ENCODE measurements at regions not wholly inside any gene's neighbourhood (a gene's known extent, or its start where the extent isn't known, plus 50 kb on each side); places are given as distances from the start of the nearest gene placed in this dataset.
"Not testable (repeated sequence)": the region's sequence is repeated elsewhere in the genome, so short reads cannot be mapped to it uniquely, and the experiment has no call there.

DNA sequence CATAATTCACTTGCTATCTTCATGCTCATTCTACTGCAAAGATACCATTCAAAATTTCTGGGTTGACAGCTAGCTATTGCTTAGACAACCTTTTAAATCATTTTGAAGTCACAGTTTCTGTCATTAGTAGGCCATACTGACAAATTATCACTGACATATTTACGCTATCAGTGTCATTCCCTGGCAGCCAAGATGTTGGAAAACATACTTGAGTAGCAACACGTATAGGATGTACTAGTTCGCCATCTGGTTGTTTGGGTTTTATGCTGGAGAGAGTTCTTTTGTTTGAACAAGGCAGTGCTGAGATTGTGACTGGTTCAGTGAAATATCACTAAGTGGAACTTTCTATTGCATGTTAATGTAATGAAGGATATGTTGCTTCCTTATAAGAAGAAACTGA lies 621.9 kb downstream of the DTWD2 start:
- DNase-seq, result no peak

DNA sequence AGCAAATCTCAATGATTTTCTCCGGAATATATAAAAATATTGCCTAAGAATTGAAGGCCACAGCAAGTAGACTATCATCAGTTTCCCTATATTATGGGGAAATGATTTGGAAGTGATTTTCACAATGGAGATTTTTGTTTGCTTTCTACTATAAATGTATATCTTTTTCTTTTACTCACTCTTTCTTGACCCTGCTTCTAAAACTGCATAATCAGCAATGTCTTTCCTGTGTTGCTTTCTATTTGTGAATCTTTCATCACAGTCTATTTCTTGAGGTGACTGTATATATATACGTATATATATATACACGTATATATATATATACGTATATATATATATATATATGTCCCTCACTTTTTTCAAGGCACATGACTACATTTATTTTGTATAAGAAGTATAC lies 622.6 kb downstream of the DTWD2 start:
- DNase-seq, result no peak

DNA sequence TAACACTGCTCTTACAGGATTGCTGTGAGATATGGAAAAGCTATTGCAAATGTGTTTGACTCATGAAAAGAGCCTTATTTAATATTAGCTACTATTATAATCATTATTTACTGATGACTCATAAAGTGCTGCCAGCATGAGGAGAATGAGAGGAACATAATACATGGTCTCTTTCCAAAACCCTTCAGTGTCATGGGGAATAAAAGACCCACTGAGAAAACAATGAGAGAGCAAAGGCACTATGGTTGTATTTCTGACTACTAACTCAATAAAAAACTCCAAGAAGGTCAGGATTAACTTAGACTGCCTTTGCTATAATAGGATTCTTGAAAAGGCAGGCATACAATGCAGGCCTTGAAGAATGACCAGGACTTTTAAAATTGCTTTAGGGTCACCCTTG lies 633.5 kb downstream of the DTWD2 start:
- DNase-seq, result no peak

DNA sequence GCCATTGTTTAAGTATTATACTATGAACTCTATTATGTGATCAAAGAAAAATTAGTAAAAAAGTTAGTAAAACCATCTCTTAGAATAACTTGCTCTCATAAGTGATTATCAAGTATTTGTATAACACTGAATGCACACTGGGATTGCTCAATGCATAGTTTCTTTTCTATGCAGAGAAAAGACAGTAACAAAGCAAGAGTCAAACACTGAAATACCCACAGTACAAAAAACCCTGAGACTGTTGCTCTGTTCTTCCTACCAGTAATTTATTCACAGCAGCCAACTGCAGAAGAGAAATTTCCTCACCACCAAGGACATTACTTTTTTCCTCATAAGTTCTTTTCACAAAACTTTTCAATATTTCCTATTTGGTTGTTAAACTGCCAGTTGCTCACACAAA lies 634.4 kb downstream of the DTWD2 start:
- no peak for DNase-seq

DNA sequence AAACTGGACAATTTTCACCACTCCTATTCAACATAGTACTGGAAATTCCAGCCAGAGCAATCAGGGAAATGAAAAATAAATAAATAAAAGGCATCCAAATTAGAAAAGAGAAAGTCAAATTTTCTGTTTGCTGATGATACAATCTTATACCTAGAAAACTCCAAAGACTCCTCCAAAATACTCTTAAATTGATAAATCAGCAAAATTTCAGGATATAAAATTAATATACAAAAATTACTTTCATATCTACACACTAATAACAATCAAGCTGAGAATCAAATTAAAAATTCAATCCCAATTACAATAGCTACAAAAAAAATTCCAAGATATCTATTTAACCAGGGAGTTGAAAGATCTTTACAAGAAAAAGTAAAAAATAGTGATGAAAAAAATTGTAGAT lies 651.9 kb downstream of the DTWD2 start:
- DNase-seq, result no peak

DNA sequence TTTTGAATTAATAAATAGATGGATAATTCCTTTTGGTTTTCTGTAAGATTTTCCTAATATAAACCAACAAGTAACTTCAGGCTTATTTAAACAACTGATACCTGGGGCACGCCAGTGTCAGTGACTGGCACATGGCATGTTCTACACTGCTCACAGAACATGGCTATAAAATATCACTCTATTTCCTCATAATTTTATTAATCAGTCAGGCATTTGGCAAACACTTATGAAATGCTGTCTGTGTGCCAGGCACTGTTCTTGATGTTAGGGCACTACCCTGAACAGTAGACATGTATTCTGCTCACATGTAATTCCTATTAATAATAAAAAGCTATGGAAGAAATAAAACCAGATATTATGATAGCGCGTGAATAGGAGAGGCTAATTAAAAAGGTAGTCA lies 661.0 kb downstream of the DTWD2 start:
- DNase-seq, result no peak

DNA sequence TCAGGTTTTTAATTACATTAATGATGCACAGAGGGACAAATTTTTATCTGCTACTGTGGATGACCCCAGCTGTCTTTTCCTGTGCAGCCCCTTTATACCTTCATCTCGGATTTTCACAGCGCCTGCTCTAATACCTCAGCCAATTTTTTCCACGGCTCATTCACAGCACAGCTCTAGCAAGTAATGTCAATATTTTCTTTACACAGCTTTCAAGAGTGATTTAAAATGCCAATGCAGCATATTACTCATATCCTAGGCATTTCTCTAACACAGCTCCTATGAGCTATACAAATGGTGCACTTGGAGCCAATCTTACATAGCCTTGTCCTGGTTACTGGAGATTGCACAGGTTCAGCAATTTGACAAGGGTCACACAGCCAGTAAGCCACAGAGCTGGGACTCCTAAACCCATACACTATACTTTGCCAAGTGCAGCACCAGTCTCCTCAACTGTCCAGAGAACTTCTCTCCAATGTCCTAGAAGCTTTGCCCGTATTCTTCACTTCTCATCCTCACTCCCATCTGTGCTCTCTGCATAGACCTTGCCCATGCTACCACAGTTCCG lies 661.8 kb downstream of the DTWD2 start:
- DNase-seq, result no peak

DNA sequence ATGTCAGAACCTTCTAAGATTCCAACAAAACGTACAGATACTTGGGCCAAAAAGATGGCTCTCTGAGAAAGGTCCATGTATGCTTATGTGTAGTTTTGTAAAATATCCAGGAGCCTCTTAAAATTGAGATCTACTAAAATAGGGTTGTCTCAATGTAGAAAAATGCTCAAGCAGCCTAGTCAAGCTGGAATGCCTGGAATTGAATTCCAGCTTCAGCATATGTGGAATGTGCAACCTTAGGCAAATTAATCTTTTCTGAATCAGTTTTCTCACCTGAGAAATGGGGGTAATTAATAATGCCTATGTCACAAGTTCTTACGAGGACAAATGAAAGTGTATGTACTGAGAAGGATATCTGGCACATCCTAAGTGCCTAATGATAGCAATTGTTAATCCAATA lies 662.4 kb downstream of the DTWD2 start:
- DNase-seq, result no peak

DNA sequence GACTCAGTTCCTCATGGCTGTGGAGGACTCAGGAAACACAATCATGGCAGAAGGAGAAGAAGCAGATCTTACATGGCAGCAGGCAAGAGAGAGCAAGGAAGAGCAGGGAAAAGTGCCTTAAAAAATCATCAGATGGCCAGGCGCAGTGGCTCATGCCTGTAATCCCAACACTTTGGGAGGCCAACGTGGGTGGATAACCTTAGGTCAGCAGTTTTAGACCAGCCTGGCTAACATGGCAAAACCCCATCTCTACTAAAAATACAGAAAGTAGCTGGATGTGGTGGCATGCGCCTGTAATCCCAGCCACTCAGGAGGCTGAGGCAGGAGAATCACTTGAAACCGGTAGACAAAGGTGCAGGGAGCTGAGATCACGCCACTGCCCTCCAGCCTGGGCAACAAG lies 664.6 kb downstream of the DTWD2 start:
- not testable (repeated sequence) for DNase-seq

DNA sequence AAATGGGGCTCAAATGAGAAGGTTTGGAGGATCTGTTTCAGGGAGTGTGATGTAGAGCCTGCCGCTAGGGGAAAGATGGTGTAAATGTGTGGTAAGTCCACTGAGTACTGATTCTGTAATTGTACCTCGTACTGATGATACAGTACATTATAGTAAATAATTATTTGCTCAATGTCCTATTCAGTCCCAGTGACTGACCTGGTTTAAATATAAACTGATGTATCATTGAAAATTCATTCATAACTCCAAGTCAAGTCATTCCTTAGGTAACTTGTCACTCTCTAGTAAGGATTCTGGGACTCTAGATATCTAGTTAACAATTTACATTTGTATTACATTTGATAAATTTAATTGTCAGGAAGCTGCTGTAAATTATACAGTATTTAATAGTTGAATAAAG lies 667.3 kb downstream of the DTWD2 start:
- no peak for DNase-seq

DNA sequence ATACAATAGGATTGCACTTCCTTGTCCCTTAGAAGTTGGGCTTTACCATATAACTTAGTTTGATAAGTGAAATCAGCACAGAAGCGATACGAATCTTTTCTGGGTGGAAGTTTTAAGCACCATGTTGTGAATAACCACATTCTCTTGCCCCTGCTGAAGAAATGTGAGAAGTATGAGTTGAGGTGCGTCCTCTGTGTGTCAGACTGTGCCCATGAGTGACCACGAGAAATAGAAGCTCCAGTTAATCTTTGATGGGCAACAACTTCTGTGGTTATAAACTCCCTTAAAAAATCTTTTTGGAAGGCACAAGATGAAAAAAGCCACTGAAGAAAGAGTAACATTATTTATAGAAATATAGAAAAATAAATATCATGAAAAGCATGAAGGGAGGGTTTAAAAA lies 668.2 kb downstream of the DTWD2 start:
- no peak for DNase-seq

DNA sequence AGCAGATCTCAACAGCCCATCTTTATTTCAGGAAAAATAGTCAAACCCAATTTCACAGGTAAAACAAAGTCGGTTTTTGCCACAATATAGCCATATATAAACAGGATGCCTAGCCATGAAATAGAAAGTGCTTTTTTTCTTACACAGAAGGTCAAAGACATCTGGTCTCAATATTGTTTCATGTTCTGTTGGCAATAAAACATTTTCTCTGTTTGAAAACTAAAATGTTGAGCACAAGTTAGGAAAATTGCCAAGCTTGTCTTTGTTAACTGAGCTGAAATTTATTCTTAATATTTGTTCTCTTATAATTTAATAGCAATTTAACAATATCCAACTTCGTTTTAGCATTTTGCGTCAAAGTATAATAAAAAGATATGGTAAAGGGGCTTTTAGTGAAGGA lies 673.4 kb downstream of the DTWD2 start:
- no peak for DNase-seq

DNA sequence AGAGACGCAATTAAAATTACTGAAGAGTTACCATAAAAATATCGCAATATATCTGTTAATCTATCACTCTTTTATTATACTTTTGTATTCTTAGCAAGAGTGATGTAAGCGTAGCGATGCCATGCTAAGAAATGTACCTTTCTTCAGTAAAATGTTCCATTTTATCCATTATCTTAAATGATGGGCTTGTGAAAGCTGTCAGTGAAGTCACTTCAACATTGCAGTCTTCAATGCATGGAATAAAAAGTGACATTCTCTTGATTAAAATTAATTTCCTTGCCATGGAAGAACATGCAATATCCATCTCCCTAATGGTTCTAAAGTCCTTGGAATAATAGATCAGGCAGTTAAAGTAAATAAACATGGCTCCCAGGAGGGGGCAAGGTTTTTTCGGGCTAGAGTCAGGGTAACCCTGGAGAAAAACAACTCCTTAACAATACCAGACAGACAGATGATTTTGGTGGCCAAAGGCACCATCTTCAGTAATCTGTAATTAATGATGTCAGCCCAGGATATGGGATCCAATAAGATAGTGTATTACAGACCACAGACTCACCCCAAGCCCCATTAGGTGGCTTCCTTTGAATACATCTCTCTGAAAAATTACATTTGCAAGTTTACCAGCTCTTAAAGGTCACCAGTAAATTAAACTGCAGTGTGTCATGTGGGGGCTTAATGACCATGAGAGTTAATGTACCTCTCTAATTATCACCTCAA lies 677.1 kb downstream of the DTWD2 start:
- no peak for DNase-seq

DNA sequence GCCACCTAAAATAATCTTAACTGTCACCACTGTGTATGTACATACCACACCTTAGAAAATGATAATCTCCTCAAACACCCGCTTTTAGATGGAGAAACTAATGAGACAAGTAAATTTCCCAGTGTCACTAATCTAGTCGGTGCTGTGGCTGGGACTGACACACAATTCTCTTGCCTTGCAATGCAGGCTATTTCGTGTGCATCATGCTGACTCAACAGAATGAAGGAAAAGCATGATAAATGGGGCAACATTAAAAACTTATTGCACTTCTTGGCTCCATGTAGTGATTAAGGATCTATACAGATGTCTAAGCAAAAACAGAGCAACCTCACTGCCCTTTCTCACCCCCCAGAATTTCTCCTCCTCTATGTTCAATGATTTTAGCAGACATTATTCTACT lies 677.9 kb downstream of the DTWD2 start:
- DNase-seq, result no peak

DNA sequence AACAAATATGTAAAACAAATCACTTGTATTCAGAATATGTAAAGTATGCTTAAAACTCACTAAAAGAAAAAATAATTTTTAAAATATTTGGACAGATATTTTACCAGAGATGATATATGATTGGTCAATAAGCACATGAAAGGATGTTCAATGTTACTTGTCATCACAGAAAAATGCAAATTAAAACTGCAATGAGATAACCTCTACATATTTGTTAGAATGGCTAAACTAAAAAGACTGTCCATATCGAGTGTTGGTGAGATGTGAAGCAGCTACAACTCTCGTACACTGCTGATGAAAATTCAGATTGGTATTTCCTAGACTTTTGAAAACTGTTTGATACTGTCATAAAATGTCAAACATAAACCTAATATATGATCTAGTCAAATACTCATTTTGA lies 685.1 kb downstream of the DTWD2 start:
- DNase-seq, result no peak

DNA sequence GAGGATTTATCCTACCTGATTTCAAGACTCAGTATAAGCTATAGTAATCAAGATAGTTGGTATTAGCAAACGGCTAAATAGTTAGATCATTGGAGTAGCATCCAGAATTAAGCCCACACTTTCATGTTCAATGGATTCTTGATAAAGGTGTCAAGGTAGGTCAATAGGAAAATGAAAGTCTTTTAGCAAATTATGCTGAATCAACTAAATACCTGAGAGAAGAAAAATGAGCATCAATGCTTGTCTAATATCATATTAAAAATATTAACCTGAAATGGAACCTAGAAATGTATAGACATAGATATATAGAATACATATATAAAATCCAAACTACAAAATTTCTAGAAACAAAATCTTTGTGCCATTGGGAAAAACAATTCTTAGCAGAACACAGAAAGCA lies 685.6 kb downstream of the DTWD2 start:
- DNase-seq, result no peak

DNA sequence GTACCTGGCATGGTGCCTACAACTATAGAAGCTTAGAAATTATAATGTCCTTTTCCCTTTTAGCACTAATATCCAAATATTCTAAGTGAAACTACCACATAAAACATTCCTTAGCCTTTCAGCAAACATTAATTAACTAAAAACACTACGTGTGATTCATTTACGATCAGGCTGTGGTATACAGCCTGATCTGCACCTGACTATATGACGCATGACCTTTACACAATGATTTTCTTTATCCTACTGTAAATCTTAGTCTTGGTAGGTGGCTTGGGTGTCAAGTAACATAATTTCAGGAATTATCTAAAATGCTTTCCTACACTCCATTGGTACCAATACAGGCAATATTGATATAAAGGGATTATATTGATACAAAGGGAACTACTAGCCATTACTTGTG lies 686.7 kb downstream of the DTWD2 start:
- no peak for DNase-seq

DNA sequence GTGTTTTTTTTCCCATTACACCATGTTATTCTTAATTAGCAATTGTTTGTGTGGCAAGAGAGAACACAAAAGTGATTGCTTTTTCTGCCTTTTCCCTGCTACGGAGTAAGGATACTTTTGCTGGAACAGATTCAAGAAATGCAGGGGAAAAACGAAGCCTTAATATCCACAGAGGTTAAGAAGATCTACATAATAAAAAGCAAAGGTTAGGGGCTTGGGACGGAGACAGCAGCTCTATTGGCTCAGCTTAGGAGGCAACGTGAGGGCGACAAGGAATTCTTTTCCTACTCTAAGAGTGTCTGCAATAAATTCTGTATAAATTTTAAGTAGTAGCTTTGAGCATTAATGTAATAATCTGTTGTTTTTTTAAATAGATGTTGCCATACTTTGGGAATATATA lies 693.3 kb downstream of the DTWD2 start:
- DNase-seq, result no peak

DNA sequence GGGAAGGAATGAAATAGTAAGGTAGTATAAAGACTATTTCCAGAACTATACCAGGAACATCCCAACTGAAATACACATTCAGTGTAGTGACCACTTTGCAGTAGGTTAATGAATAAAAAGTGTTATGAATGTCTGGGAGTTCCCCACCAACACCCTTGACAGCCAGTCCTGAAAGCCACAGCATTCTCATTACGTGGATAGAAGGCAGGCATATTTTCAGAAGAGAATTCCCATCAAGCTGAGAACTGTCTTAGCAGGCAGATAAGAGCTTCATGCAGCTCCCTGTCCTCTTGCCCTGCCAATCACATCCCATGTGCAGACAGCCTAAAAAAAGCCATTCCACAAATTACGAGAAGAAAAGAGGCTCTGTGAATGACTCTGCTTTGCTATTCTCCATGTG lies 695.0 kb downstream of the DTWD2 start:
- no peak for DNase-seq

DNA sequence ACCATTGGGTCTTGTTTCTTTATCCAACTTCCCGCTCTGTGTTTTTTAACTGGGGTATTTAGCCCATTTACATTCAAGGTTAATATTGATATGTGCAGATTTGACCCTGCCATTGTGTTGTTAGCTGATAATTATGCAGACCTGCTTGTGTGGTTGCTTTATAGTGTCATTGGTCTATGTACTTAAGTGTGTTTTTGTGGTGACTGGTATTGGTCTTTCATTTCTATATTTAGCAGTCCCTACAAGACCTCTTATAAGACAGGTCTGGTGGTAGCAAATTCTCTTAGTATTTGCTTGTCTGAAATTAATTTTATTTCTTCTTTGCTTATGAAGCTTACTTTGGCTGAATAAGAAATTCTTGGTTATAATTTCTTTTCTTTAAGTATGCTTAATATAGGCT lies 698.1 kb downstream of the DTWD2 start:
- no peak for DNase-seq

DNA sequence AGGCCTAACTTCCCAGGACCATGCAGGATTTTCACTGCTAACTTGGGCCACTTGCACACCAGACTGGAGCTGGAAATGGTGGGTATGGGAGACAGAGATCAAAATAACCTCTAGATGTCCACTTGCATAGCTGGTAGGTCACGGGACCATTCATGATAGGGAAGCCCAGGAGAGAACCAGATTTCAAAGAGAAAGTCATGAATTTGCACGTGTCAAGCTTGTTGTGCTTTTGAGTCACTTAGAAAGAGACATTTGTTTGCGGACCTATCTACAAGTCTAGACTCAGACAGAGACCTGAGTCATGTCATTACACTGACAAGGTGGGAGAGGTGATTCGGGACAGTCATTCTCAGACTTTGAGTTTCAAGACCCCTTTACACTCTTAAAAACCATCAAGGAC lies 704.1 kb downstream of the DTWD2 start:
- not testable (repeated sequence) for DNase-seq

DNA sequence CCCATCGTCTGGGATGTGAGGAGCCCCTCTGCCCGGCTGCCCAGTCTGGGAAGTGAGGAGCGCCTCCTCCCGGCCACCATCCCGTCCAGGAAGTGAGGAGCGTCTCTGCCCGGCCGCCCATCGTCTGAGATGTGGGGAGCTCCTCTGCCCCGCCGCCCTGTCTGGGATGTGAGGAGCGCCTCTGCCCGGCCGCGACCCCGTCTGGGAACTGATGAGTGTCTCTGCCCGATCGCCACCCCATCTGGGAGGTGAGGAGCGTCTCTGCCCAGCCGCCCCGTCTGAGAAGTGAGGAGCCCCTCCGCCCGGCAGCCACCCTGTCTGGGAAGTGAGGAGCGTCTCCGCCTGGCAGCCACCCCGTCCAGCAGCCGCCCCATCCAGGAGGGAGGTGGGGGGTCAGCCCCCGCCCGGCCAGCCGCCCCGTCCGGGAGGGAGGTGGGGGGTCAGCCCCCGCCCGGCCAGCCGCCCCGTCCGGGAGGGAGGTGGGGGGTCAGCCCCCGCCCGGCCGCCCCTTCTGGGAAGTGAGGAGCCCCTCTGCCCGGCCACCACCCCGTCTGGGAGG lies 705.8 kb downstream of the DTWD2 start:
- DNase-seq, result not testable (repeated sequence)

DNA sequence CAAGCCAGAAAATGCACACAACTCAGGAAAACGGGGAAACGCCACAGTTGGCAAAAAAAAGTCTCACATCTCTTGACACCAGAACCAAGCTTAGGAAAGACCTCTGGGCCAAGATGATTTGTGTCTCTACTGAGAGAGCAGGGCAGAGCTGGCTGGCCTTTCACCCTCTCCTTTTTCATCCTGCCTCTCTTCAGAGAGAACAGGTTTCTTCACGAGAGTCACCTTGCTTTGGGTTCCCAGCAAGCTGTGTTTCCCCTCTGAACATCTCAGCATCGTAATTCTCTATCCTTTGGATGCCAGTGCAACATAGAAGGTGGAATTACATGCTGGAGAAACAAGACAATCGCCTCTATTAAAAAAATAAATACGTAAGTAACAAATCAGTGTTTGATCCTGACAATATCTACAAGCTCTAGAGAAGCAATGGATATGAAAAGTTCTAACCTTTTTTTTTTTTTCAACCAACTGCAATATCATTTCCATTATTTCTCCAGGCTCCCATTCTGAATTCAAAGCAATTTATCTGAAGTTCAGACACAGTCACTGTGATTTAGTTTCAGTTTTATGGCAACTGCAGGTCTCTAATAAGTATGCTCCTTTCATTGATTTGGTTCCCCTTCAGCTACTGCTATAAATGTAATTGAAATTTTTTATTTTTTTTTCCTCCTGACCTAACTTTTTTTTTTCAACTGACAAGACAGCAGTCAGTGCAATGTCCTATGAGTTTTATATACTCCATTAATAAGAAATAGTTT lies 708.6 kb downstream of the DTWD2 start:
- DNase-seq, result no peak

DNA sequence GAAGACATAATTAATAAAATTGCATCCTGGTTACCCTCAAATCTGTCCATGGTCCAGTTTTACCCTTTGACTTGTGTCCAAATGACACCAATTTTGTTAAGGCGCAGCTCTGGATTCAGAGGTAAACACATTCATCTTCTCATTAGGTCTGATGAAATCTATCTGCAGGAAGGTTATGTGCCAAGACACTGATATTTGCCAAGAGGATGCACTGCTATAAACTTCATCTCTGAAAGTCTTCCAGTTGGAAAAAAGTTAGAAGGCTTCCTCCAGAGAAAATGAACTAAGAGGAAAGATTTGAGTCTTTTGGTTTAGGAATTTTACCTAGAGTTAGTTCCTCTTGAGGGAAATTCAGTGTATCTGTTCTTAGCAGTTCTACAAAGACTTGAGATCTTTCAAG lies 717.8 kb downstream of the DTWD2 start:
- no peak for DNase-seq
